HPDE6-E6E7 (cell line): ENCODE measurements at regions not wholly inside any gene's neighbourhood (a gene's known extent, or its start where the extent isn't known, plus 50 kb on each side); places are given as distances from the start of the nearest gene placed in this dataset.

Experiments used
- DNase-seq: peaks from one replicate; pipeline ENCODE4 v3.0.0; 2011; ENCODE audit warnings: missing footprints; ENCODE audit errors: extremely low spot score

GRCh38 chr15:31974154-31974794, 56.0 kb upstream of the CHRNA7 start:
- no peak for DNase-seq

GRCh38 chr15:31974855-31975829, 55.2 kb upstream of the CHRNA7 start:
- no peak for DNase-seq

- no peak for DNase-seq
Measured at GRCh38 chr15:31975830-31976229, 54.5 kb upstream of the CHRNA7 start.

- no peak for DNase-seq
Measured at GRCh38 chr15:31977138-31977537, 53.2 kb upstream of the CHRNA7 start.

GRCh38 chr15:31977812-31978661, 52.3 kb upstream of the CHRNA7 start:
- DNase-seq = peak; percentile 19
